GM12872 (cell line): ENCODE measurements at regions not wholly inside any gene's neighbourhood (a gene's known extent, or its start where the extent isn't known, plus 50 kb on each side); places are given as distances from the start of the nearest gene placed in this dataset.

Source experiments
- TF ChIP-seq, protein P1 (sequence below): IDR thresholded peaks from 3 replicates; pipeline ENCODE4 v1.5.1; 2011; ENCODE audit warnings: low read depth, mild to moderate bottlenecking, low read length, moderate library complexity; ENCODE audit not compliant: insufficient read depth

DNA sequence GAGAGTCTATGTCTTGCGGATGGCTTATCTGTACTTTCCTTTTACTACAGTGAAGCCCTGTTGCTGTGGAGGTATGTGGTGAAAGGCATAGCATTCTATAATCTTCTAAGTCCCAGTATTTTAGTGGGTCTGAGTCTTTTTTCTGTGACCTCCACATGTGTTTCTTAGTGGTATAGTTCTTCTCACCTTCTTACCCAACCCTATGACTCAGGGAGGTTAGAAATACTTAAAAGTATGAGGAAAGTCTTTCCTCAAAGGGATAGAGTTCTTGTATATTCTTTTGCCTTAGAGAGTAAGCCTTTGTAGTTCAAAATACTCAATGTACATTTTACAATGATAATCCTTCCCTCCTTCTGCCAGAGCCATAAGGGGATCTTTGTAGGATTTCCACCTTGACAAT is 621.9 kb upstream of the CTNND2 start:
- TF ChIP-seq, protein P1, sequence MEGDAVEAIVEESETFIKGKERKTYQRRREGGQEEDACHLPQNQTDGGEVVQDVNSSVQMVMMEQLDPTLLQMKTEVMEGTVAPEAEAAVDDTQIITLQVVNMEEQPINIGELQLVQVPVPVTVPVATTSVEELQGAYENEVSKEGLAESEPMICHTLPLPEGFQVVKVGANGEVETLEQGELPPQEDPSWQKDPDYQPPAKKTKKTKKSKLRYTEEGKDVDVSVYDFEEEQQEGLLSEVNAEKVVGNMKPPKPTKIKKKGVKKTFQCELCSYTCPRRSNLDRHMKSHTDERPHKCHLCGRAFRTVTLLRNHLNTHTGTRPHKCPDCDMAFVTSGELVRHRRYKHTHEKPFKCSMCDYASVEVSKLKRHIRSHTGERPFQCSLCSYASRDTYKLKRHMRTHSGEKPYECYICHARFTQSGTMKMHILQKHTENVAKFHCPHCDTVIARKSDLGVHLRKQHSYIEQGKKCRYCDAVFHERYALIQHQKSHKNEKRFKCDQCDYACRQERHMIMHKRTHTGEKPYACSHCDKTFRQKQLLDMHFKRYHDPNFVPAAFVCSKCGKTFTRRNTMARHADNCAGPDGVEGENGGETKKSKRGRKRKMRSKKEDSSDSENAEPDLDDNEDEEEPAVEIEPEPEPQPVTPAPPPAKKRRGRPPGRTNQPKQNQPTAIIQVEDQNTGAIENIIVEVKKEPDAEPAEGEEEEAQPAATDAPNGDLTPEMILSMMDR = no peak

DNA sequence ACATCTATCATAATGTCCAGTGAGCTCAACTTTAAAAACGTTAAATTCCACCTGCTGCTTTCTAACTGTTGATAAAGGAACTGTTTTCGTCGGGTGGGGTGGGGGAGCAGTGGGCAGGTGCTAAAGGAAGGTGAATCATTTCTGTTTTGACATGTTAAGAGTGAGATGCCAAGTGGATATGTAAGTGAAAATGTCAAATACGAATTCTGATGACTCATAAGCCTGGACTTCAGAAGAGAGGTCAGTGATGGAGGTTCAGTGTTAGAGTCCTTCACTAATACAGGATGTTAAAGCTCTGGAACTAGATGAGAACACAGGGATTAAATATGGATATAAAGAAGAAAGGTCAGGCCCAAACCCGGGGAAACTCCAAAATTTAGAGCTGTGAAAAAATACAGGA is 617.9 kb upstream of the CTNND2 start:
- TF ChIP-seq, protein P1 = no peak

DNA sequence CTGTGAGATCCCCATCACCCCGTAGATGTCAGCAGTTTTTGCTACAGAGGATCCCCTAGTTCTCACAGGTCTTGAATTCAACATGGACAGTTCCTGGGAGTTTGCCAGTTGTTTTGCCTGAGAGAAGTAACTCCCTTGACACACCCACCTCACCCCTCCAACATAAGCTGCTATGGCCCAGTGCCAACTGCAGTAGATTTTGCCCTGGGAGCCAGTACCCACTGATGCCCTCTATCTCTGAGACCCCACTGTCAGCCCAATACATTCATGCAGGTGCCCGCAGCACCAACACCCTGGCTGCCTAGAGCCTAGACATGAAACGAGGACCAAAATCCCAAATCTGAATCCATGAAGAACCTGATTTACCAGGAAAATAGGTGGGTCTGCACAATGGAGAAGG is 583.9 kb upstream of the CTNND2 start:
- TF ChIP-seq, protein P1 = no peak

DNA sequence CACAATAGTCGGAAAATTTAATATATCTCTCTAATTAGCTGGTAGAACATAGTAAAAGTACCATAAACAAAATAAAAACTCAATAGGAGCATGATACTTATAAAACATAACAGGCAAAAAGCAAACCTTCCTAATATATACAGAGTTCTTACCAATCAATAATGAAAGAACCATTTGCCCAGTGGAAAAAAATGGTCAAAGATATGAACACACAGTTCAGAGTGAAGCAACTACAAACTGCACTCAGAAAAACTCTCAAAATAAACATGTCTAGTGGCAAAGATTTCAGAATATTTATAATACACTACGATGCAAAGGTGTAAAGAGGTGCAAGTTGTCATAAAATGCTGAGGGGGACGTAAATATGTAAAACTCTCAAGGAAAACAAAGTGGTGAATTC is 576.2 kb upstream of the CTNND2 start:
- TF ChIP-seq, protein P1 = no peak

DNA sequence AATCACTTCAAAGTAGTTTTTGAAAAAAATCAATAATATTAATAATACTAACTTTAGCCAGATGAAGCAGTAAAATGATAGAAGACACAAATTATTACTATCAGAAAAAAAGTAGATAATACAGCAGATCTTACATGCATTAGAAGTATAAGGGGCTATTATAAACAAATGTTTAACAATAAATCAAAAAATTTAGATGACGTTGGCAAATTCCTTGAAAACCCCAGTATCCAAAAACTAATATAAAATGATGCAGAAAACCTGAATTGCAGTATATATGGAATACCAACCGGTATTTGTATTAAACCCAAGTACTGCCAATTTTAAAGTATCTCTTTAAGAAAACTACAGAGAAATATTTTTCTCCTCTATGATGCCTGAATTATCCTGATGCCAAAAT is 573.3 kb upstream of the CTNND2 start:
- TF ChIP-seq, protein P1 = no peak

DNA sequence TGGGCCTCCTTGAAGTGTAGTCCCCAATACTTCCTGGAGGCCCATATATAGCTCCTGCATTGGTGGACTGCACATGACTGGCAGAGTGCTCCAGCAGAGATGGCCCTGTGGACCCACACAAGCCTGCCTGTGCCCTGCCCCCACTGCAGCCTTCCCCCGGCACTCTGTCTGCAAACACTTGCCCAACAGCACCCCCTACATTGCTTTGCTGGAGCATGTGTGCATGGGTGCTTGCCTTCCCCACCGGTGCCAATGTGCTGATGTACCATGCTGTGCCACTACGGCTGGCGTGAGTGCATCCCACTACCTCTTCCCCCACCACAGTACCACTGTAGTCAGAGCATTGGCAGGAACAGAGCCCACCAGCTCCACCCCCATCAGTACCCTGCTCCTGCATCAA is 563.6 kb upstream of the CTNND2 start:
- TF ChIP-seq, protein P1 = no peak

DNA sequence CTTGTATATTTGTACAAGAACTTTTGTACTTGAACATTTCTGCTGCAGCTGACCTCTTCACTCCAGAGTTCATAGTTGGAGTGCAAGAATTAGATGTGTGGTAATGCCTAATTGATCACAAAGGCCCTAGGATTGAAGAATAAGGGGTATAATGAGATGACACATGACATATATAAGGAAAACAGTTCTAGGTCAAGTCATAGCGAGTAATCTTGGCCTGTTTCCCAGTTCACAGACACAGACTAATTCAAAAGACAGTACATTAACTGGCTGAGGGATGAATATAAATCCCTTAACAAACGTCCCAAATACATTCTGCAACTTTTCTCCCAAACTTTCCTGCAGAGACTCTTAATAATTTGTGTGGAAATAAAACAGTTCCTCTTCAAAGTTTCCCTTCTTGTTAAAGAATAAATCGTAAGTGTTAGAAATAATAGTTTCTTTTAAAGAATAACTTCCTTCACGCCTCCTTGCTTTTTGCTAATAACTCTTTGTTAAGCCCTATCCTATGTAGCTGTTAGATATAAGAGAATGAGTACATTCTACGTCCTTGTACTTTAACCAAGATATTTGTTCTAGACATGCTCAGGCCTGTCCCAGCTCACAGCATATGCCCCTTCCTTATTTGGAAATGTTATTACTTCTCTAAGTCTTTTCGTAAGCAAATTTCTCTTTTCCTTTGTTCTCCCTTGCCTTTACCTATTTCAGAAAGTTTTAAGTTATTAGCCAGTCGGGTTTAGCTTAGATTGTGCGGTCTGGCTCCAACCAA is 556.4 kb upstream of the CTNND2 start:
- TF ChIP-seq, protein P1 = no peak
